Gastrocnemius medialis (tissue), 4 donors: ENCODE measurements at regions not wholly inside any gene's neighbourhood (a gene's known extent, or its start where the extent isn't known, plus 50 kb on each side); places are given as distances from the start of the nearest gene placed in this dataset.
"Not testable (repeated sequence)": the region's sequence is repeated elsewhere in the genome, so short reads cannot be mapped to it uniquely, and the experiment has no call there.

Source experiments
- CTCF ChIP-seq, 5 experiments: fragments of 450-650 bp in 3 of 5; fragments of 200-600 bp in 2 of 5; sonication (generic) in 2 of 5; IDR thresholded peaks in 4 of 5; conservative IDR thresholded peaks in 1 of 5; 1 replicate in 4 of 5; 2 replicates in 1 of 5; pipeline ENCODE4 v1.5.1; 2016 to 2019; ENCODE audit warnings: antibody characterized with exemption in 5 of 5, mild to moderate bottlenecking in 3 of 5, moderate library complexity in 3 of 5
- POLR2A ChIP-seq, 2 donors: fragments of 450-650 bp; IDR thresholded peaks; one replicate each; pipeline ENCODE4 v1.6.1; 2017; ENCODE audit warnings: antibody characterized with exemption in 2 of 2, mild to moderate bottlenecking in 2 of 2, moderate library complexity in 2 of 2

DNA sequence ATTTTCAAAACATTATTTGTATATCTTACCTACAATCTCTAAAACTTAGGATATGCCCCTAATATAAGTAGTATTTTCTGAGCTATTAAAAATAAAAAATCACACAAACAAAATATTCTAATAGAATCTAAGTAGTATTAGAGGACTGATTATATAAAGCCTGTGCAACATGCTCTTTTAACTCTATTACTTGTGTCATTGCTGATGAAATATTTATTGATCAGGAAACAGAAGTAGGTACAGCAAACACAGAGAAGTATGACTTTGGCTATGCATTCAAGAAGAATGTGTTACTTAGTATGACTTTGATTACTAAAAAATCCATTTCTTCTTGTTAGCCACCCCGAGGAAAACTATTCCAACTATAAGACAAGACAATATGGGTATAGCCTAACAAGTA, 84.6 kb upstream of the ALG10 start:
- not testable (repeated sequence) for TF ChIP-seq CTCF (IDR thresholded peaks at IDR 0.05 in 4 of 5, conservative IDR thresholded peaks at IDR 0.05 in 1 of 5); POLR2A (IDR thresholded peaks at IDR 0.05)
